A673 (cell line): ENCODE measurements at regions not wholly inside any gene's neighbourhood (a gene's known extent, or its start where the extent isn't known, plus 50 kb on each side); places are given as distances from the start of the nearest gene placed in this dataset.

ENCODE experiments used
- BruUV-seq: library from RNA; stranded (reverse); fragments of 400-500 nt; replicated peaks from 2 replicates; lab custom pipeline; 2021; lab: Mats Ljungman, UMichigan
- CTCF ChIA-PET: fragments of 300-600 bp; sonication (Branson Sonifier 250); formaldehyde crosslinking; loops from one replicate; lab custom pipeline; 2022; ENCODE audit warnings: antibody characterized with exemption; lab: Charles Lee
- POLR2A ChIA-PET: fragments of 300-600 bp; sonication (Branson Sonifier 250); formaldehyde crosslinking; loops from one replicate; lab custom pipeline; 2022; ENCODE audit warnings: antibody characterized with exemption; ENCODE audit not compliant: low non-redundant PET; lab: Charles Lee
- DNase-seq: peaks from one replicate; pipeline ENCODE4 v3.0.0-alpha.2; 2015; ENCODE audit warnings: low spot score
- H3K27ac ChIP-seq: fragments of 200-600 bp; sonication (generic); 2 replicates; pipeline ENCODE4 v1.5.1; 2016; ENCODE audit warnings: mixed run types, low read depth, mild to moderate bottlenecking, mixed read lengths, antibody characterized with exemption, low read length; ENCODE audit not compliant: poor library complexity, severe bottlenecking
- H3K27me3 ChIP-seq: fragments of 200-600 bp; sonication (generic); replicated peaks from 2 replicates; pipeline ENCODE4 v1.6.1; 2017; ENCODE audit warnings: mixed run types, low read depth, mild to moderate bottlenecking, mixed read lengths, antibody characterized with exemption, low read length; ENCODE audit not compliant: insufficient read depth, poor library complexity
- H3K36me3 ChIP-seq: fragments of 200-600 bp; sonication (generic); 2 replicates; pipeline ENCODE4 v1.6.1; 2016; ENCODE audit warnings: mixed run types, mild to moderate bottlenecking, mixed read lengths, antibody characterized with exemption, low read length; ENCODE audit not compliant: insufficient read depth, poor library complexity, severe bottlenecking
- H3K4me1 ChIP-seq: fragments of 200-600 bp; sonication (generic); 2 replicates; pipeline ENCODE4 v1.6.1; 2017; ENCODE audit warnings: mixed run types, mild to moderate bottlenecking, mixed read lengths, antibody characterized with exemption, low read length; ENCODE audit not compliant: insufficient read depth, poor library complexity, severe bottlenecking
- H3K4me3 ChIP-seq: fragments of 200-600 bp; sonication (generic); 2 replicates; pipeline ENCODE4 v1.5.1; 2016; ENCODE audit warnings: low read depth, mixed run types, mild to moderate bottlenecking, mixed read lengths, low read length; ENCODE audit not compliant: poor library complexity, severe bottlenecking
- H3K9me3 ChIP-seq: fragments of 200-600 bp; sonication (generic); 2 replicates; pipeline ENCODE4 v1.6.1; 2016; ENCODE audit warnings: mixed run types, low read depth, mild to moderate bottlenecking, mixed read lengths, antibody characterized with exemption, low read length; ENCODE audit not compliant: poor library complexity, severe bottlenecking
- CTCF ChIP-seq: fragments of 300-800, 200-600 bp; sonication (generic); conservative IDR thresholded peaks from 2 replicates; pipeline ENCODE4 v1.5.1; 2017; ENCODE audit warnings: low read depth, mild to moderate bottlenecking, antibody characterized with exemption, low read length, moderate library complexity, mixed read lengths
- EZH2 ChIP-seq: fragments of 200-600 bp; sonication (generic); IDR thresholded peaks from 2 replicates; pipeline ENCODE4 v1.6.1; 2017; ENCODE audit warnings: borderline replicate concordance, low read depth, mild to moderate bottlenecking, mixed read lengths, antibody characterized with exemption, low read length; ENCODE audit not compliant: poor library complexity, severe bottlenecking
- intact Hi-C: fragments of 100-400 bp; cut with micrococcal nuclease; formaldehyde crosslinking; loops from one replicate; pipeline ENCODE4 v1.10.0; 2022; ENCODE audit not compliant: unreplicated experiment

- POLR2A ChIA-PET = no interaction called here
- Histone ChIP-seq H3K27ac (no peak overlapping the region), H3K4me1 (no peaks in the 10 kb centered on the region), H3K36me3 (no peaks in the 10 kb centered on the region), H3K4me3 (no peak overlapping the region), H3K9me3 (no peaks in the 10 kb centered on the region), H3K27me3 (peaks cover 29% of the 10 kb centered on the region)
- no TSS peak for BruUV-seq
- TF ChIP-seq EZH2 = no peak
- TF ChIP-seq CTCF = no peak
- DNase-seq = no peak
- CTCF ChIA-PET = no interaction called here
- intact Hi-C loops = no loop called here
Measured at GRCh38 chr5:1946776-1947175, 64.1 kb upstream of the IRX4 start.

- ChIA-PET POLR2A (no interaction called here), CTCF (no interaction called here)
- TF ChIP-seq EZH2 (no peak), CTCF (no peak)
Measured at GRCh38 chr5:1946122-1946677, 63.5 kb upstream of the IRX4 start.

GRCh38 chr5:1945606-1946005, 62.9 kb upstream of the IRX4 start:
- Histone ChIP-seq H3K4me1 (no peaks in the 10 kb centered on the region), H3K9me3 (no peaks in the 10 kb centered on the region), H3K36me3 (no peaks in the 10 kb centered on the region), H3K4me3 (no peak overlapping the region), H3K27ac (no peak overlapping the region), H3K27me3 (peaks cover 29% of the 10 kb centered on the region)
- POLR2A ChIA-PET = no interaction called here
- intact Hi-C loops = no loop called here
- BruUV-seq = no TSS peak
- no peak for TF ChIP-seq EZH2
- no peak for TF ChIP-seq CTCF
- DNase-seq = no peak
- CTCF ChIA-PET = no interaction called here

More at GRCh38 chr5:1946122-1946677, 63.5 kb upstream of the IRX4 start:
- intact Hi-C loops = no loop called here
- Histone ChIP-seq H3K27ac (no peak overlapping the region), H3K36me3 (no peaks in the 10 kb centered on the region), H3K4me1 (no peaks in the 10 kb centered on the region), H3K27me3 (peaks cover 29% of the 10 kb centered on the region), H3K4me3 (no peak overlapping the region), H3K9me3 (no peaks in the 10 kb centered on the region)
- no TSS peak for BruUV-seq
- no peak for DNase-seq
